ENCODE measurements at regions not wholly inside any gene's neighbourhood (a gene's known extent, or its start where the extent isn't known, plus 50 kb on each side); places are given as distances from the start of the nearest gene placed in this dataset.

- no peak for TF ChIP-seq PKNOX1 (IDR thresholded peaks at IDR 0.05)
- no peak for TF ChIP-seq FOXM1 (IDR thresholded peaks at IDR 0.05; ENCODE audit: borderline replicate concordance)
Observed at GRCh38 chrX:147749308-147749707, 162.4 kb upstream of the FMR1 start.
